PC-3 (cell line): ENCODE measurements at regions not wholly inside any gene's neighbourhood (a gene's known extent, or its start where the extent isn't known, plus 50 kb on each side); places are given as distances from the start of the nearest gene placed in this dataset.

Experiments
- ATAC-seq: fragments of 200-7000 bp; cut with Tn5 transposase; 2 replicates; pipeline ENCODE4 v1.9.1; 2020; ENCODE audit warnings: mild to moderate bottlenecking, moderate library complexity
- BruUV-seq: library from RNA; stranded (reverse); fragments of 400-500 nt; replicated peaks from 2 replicates; lab custom pipeline; 2021; lab: Mats Ljungman, UMichigan
- CTCF ChIA-PET: fragments of 300-600 bp; sonication (Branson Sonifier 250); formaldehyde crosslinking; loops from one replicate; lab custom pipeline; 2022; ENCODE audit warnings: antibody characterized with exemption; lab: Charles Lee
- POLR2A ChIA-PET: fragments of 300-600 bp; sonication (Branson Sonifier 250); formaldehyde crosslinking; loops from one replicate; lab custom pipeline; 2022; ENCODE audit warnings: antibody characterized with exemption; ENCODE audit not compliant: unreplicated experiment; lab: Charles Lee
- DNase-seq: peaks from one replicate; pipeline ENCODE4 v3.0.0-alpha.2; 2015
- H2AFZ ChIP-seq: fragments of 300-600 bp; sonication (generic); 2 replicates; pipeline ENCODE4 v1.6.0; 2016; ENCODE audit warnings: antibody characterized with exemption, low read length
- H3F3A ChIP-seq: fragments of 300-600 bp; sonication (generic); one replicate; pipeline ENCODE4 v1.6.0; 2017; ENCODE audit warnings: antibody characterized with exemption, low read length, control low read depth, mild to moderate bottlenecking; ENCODE audit not compliant: unreplicated experiment
- H3K27ac ChIP-seq: fragments of 300-600 bp; sonication (generic); 2 replicates; pipeline ENCODE4 v1.5.1; 2016; ENCODE audit warnings: mild to moderate bottlenecking, low read length
- H3K27me3 ChIP-seq: fragments of 300-600 bp; sonication (generic); 2 replicates; pipeline ENCODE4 v1.6.1; 2016; ENCODE audit warnings: low read length, mixed read lengths
- H3K36me3 ChIP-seq: fragments of 300-600 bp; sonication (generic); 2 replicates; pipeline ENCODE4 v1.6.1; 2016; ENCODE audit warnings: low read depth, mixed run types, low read length, mixed read lengths
- H3K4me1 ChIP-seq: fragments of 300-600 bp; sonication (generic); 2 replicates; pipeline ENCODE4 v1.5.1; 2016; ENCODE audit warnings: low read length; ENCODE audit not compliant: insufficient read depth
- H3K4me2 ChIP-seq: fragments of 300-600 bp; sonication (generic); 2 replicates; pipeline ENCODE4 v1.6.0; 2016; ENCODE audit warnings: low read length
- H3K4me3 ChIP-seq: fragments of 300-600 bp; sonication (generic); 2 replicates; pipeline ENCODE4 v1.5.1; 2016; ENCODE audit warnings: mild to moderate bottlenecking, low read length, mixed read lengths
- H3K79me2 ChIP-seq: fragments of 300-600 bp; sonication (generic); 2 replicates; pipeline ENCODE4 v1.6.1; 2017; ENCODE audit warnings: low read length, mixed read lengths
- H3K9ac ChIP-seq: fragments of 300-600 bp; sonication (generic); 2 replicates; pipeline ENCODE4 v1.6.0; 2016; ENCODE audit warnings: mild to moderate bottlenecking, low read length
- H3K9me2 ChIP-seq: fragments of 300-600 bp; sonication (generic); replicated peaks from 2 replicates; pipeline ENCODE4 v1.6.1; 2016; ENCODE audit warnings: mixed run types, low read length, mixed read lengths
- H3K9me3 ChIP-seq: fragments of 300-600 bp; sonication (generic); 2 replicates; pipeline ENCODE4 v1.6.1; 2016; ENCODE audit warnings: low read length, mixed read lengths
- H4K20me1 ChIP-seq: fragments of 300-600 bp; sonication (generic); 2 replicates; pipeline ENCODE4 v1.6.1; 2016; ENCODE audit warnings: low read length, mixed read lengths
- CTCF ChIP-seq: fragments of 300-600 bp; sonication (generic); conservative IDR thresholded peaks from 2 replicates; pipeline ENCODE4 v1.5.1; 2017; ENCODE audit warnings: antibody characterized with exemption, low read depth, mild to moderate bottlenecking, low read length
- EZH2 ChIP-seq: fragments of 300-600 bp; sonication (generic); IDR thresholded peaks from one replicate; pipeline ENCODE4 v1.6.1; 2017; ENCODE audit warnings: antibody characterized with exemption, mild to moderate bottlenecking, low read length; ENCODE audit not compliant: unreplicated experiment
- EZH2phosphoT487 ChIP-seq: fragments of 300-600 bp; sonication (generic); IDR thresholded peaks from 2 replicates; pipeline ENCODE4 v1.6.1; 2018; ENCODE audit warnings: mild to moderate bottlenecking, antibody characterized with exemption, low read length, borderline replicate concordance
- intact Hi-C: fragments of 100-400 bp; cut with micrococcal nuclease; formaldehyde crosslinking; loops from 2 replicates; pipeline ENCODE4 v1.9.0; 2023

- Histone ChIP-seq H2AFZ (no peak overlapping the region), H3K36me3 (no peaks in the 10 kb centered on the region), H3K9me3 (no peaks in the 10 kb centered on the region), H3K9ac (no peak overlapping the region), H3K27me3 (no peaks in the 10 kb centered on the region), H4K20me1 (no peaks in the 10 kb centered on the region), H3K4me1 (no peaks in the 10 kb centered on the region), H3K79me2 (no peaks in the 10 kb centered on the region), H3F3A (no peaks in the 10 kb centered on the region), H3K4me2 (no peak overlapping the region), H3K4me3 (no peak overlapping the region), H3K27ac (no peak overlapping the region), H3K9me2 (no peaks in the 10 kb centered on the region)
- BruUV-seq, result no TSS peak
- DNase-seq, result no peak
- no peak for ATAC-seq
- ChIA-PET POLR2A (no interaction called here), CTCF (no interaction called here)
- no peak for TF ChIP-seq EZH2phosphoT487
- no peak for TF ChIP-seq CTCF
- TF ChIP-seq EZH2, result no peak
- intact Hi-C loops, result no loop called here
Observed at GRCh38 chr15:95439922-95440376, 890.6 kb upstream of the NR2F2 start.

GRCh38 chr15:95440712-95441111 is 889.8 kb upstream of the NR2F2 start:
- no peak overlapping the region for H3K4me2 ChIP-seq
- no peaks in the 10 kb centered on the region for H3K9me2 ChIP-seq
- no peak overlapping the region for H3K4me3 ChIP-seq
- H4K20me1 ChIP-seq, result no peaks in the 10 kb centered on the region
- H3K27ac ChIP-seq, result no peak overlapping the region
- no peak for DNase-seq
- no peaks in the 10 kb centered on the region for H3K27me3 ChIP-seq
- no peak for ATAC-seq
- POLR2A ChIA-PET, result no interaction called here
- CTCF ChIA-PET, result no interaction called here
- intact Hi-C loops, result no loop called here
- no peaks in the 10 kb centered on the region for H3K4me1 ChIP-seq
- no peak overlapping the region for H3K9ac ChIP-seq
- H2AFZ ChIP-seq, result no peak overlapping the region
- no peaks in the 10 kb centered on the region for H3K9me3 ChIP-seq
- no TSS peak for BruUV-seq
- no peak for TF ChIP-seq EZH2phosphoT487
- no peak for TF ChIP-seq EZH2
- no peak for TF ChIP-seq CTCF
- H3F3A ChIP-seq, result no peaks in the 10 kb centered on the region
- no peaks in the 10 kb centered on the region for H3K79me2 ChIP-seq
- H3K36me3 ChIP-seq, result no peaks in the 10 kb centered on the region

DNA sequence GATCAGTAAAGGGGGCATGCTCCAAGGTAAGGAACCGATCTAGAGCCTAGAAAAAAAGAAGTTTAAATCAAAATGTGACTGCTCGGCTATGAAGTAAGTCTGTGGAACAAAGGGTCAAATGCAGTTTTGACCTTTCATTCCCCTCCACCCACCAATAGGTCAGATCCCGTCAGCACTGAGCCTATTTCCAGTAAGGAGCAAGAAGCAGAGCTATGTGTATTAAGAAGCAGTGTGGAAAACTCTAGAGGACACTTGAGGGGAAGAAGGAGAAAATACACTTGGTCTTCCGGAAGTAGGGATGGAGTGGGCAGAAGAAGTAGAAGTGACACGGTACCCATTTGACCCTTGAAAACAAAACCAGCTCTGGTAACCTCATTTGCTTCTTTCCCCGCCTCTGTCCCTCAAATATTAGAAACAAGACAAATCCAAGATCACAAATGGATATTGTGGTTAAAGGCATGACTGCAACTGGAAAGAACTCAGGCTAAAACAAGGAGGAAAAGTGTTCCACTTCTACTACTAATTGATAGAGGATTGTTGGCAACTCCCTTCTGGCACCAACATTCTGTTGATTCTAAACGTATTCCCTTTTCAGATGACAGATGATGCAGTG is 888.3 kb upstream of the NR2F2 start:
- H3K36me3 ChIP-seq, result no peaks in the 10 kb centered on the region
- no peaks in the 10 kb centered on the region for H3K9me2 ChIP-seq
- H3K9me3 ChIP-seq, result no peaks in the 10 kb centered on the region
- no peak overlapping the region for H3K27ac ChIP-seq
- H3K4me3 ChIP-seq, result no peak overlapping the region
- POLR2A ChIA-PET, result no interaction called here
- H2AFZ ChIP-seq, result no peak overlapping the region
- no peak for DNase-seq
- H3K27me3 ChIP-seq, result no peaks in the 10 kb centered on the region
- CTCF ChIA-PET, result no interaction called here
- TF ChIP-seq CTCF (no peak), EZH2 (no peak), EZH2phosphoT487 (no peak)
- H3F3A ChIP-seq, result no peaks in the 10 kb centered on the region
- H4K20me1 ChIP-seq, result no peaks in the 10 kb centered on the region
- BruUV-seq, result no TSS peak
- H3K9ac ChIP-seq, result no peak overlapping the region
- no peaks in the 10 kb centered on the region for H3K79me2 ChIP-seq
- no peak overlapping the region for H3K4me2 ChIP-seq
- intact Hi-C loops, result no loop called here
- H3K4me1 ChIP-seq, result no peaks in the 10 kb centered on the region
- ATAC-seq, result no peak
